Neural cell (in vitro differentiated cells): ENCODE measurements at regions not wholly inside any gene's neighbourhood (a gene's known extent, or its start where the extent isn't known, plus 50 kb on each side); places are given as distances from the start of the nearest gene placed in this dataset.

Experiments used
- H2AFZ ChIP-seq: fragments of 200-600, 300-800 bp; sonication (generic), shearing (Covaris generic); 2 replicates; pipeline ENCODE4 v1.6.0; 2014; ENCODE audit warnings: low read depth, mild to moderate bottlenecking, antibody characterized with exemption, low read length, moderate library complexity
- H3F3A ChIP-seq: fragments of 200-600 bp; shearing (Covaris generic); 2 replicates; pipeline ENCODE4 v1.6.1; 2016; ENCODE audit warnings: mild to moderate bottlenecking, moderate library complexity, mixed read lengths, antibody characterized with exemption, low read length; ENCODE audit not compliant: insufficient read depth, poor library complexity, severe bottlenecking
- H3K27ac ChIP-seq: fragments of 200-600, 300-800 bp; sonication (generic), shearing (Covaris generic); 2 replicates; pipeline ENCODE4 v1.5.1; 2014; ENCODE audit warnings: mild to moderate bottlenecking, low read length, moderate library complexity
- H3K27me3 ChIP-seq: fragments of 300-800, 200-600 bp; sonication (generic), shearing (Covaris generic); 2 replicates; pipeline ENCODE4 v1.6.0; 2014; ENCODE audit warnings: mild to moderate bottlenecking, low read depth, low read length, moderate library complexity; ENCODE audit not compliant: insufficient read depth
- H3K36me3 ChIP-seq: fragments of 300-800, 200-600 bp; sonication (generic), shearing (Covaris generic); 2 replicates; pipeline ENCODE4 v1.5.1; 2014; ENCODE audit warnings: mild to moderate bottlenecking, antibody characterized with exemption, low read length, moderate library complexity; ENCODE audit not compliant: insufficient read depth
- H3K4me2 ChIP-seq: fragments of 300-800, 200-600 bp; sonication (generic), shearing (Covaris generic); 2 replicates; pipeline ENCODE4 v1.6.0; 2014; ENCODE audit warnings: mild to moderate bottlenecking, low read length
- H3K4me3 ChIP-seq: fragments of 300-800, 200-600 bp; sonication (generic), shearing (Covaris generic); 2 replicates; pipeline ENCODE4 v1.5.1; 2014; ENCODE audit warnings: mild to moderate bottlenecking, low read length, moderate library complexity
- H3K79me2 ChIP-seq: fragments of 200-600 bp; shearing (Covaris generic); replicated peaks from 2 replicates; pipeline ENCODE4 v1.6.0; 2014; ENCODE audit warnings: mild to moderate bottlenecking, low read length, moderate library complexity; ENCODE audit not compliant: insufficient read depth
- H3K9ac ChIP-seq: fragments of 300-800, 200-600 bp; sonication (generic), shearing (Covaris generic); 2 replicates; pipeline ENCODE4 v1.6.1; 2016; ENCODE audit warnings: mild to moderate bottlenecking, low read length, mixed read lengths
- H3K9me2 ChIP-seq: fragments of 200-600 bp; shearing (Covaris generic); 2 replicates; pipeline ENCODE4 v1.6.1; 2016; ENCODE audit warnings: mild to moderate bottlenecking, low read length, mixed read lengths; ENCODE audit not compliant: insufficient read depth
- H3K9me3 ChIP-seq: fragments of 200-600, 300-800 bp; sonication (generic), shearing (Covaris generic); 2 replicates; pipeline ENCODE4 v1.6.1; 2016; ENCODE audit warnings: mild to moderate bottlenecking, mixed run types, low read length, moderate library complexity, mixed read lengths
- H4K20me1 ChIP-seq: fragments of 200-600 bp; shearing (Covaris generic); 2 replicates; pipeline ENCODE4 v1.6.1; 2016; ENCODE audit warnings: mild to moderate bottlenecking, mixed run types; ENCODE audit not compliant: insufficient read depth
- EP300 ChIP-seq: fragments of 450-650 bp; conservative IDR thresholded peaks from 2 replicates; pipeline ENCODE4 v1.6.1; 2014; ENCODE audit warnings: antibody characterized with exemption, mild to moderate bottlenecking, moderate library complexity; ENCODE audit not compliant: poor library complexity, severe bottlenecking
- EZH2 ChIP-seq: fragments of 200-600, 300-800 bp; shearing (Covaris generic), sonication (generic); IDR thresholded peaks from 2 replicates; pipeline ENCODE4 v1.6.1; 2014; ENCODE audit warnings: antibody characterized with exemption, low read length, borderline replicate concordance, mild to moderate bottlenecking; ENCODE audit not compliant: insufficient read depth, poor library complexity, severe bottlenecking
- MXI1 ChIP-seq: fragments of 450-650 bp; conservative IDR thresholded peaks from 2 replicates; pipeline ENCODE4 v1.6.1; 2014; ENCODE audit warnings: antibody characterized with exemption, mild to moderate bottlenecking; ENCODE audit not compliant: poor library complexity, severe bottlenecking
- POLR2AphosphoS5 ChIP-seq: IDR thresholded peaks from 2 replicates; pipeline ENCODE4 v1.6.1; 2012
- RAD21 ChIP-seq: fragments of 450-650 bp; conservative IDR thresholded peaks from 2 replicates; pipeline ENCODE4 v1.6.1; 2014; ENCODE audit warnings: antibody characterized with exemption, mild to moderate bottlenecking, moderate library complexity
- SMC3 ChIP-seq: fragments of 450-650 bp; conservative IDR thresholded peaks from 2 replicates; pipeline ENCODE4 v1.6.1; 2014; ENCODE audit warnings: antibody characterized with exemption, mild to moderate bottlenecking, moderate library complexity; ENCODE audit not compliant: poor library complexity
- TAF1 ChIP-seq: IDR thresholded peaks from 2 replicates; pipeline ENCODE4 v1.6.1; 2012; ENCODE audit warnings: low read depth
- TF ChIP-seq, protein P1 (sequence below): fragments of 450-650 bp; IDR thresholded peaks from 2 replicates; pipeline ENCODE4 v1.5.1; 2014; ENCODE audit warnings: antibody characterized with exemption, mild to moderate bottlenecking, moderate library complexity; ENCODE audit not compliant: poor library complexity, severe bottlenecking
- TF ChIP-seq, protein P2 (sequence below): IDR thresholded peaks from 2 replicates; pipeline ENCODE4 v1.6.1; 2012; ENCODE audit warnings: borderline replicate concordance

DNA sequence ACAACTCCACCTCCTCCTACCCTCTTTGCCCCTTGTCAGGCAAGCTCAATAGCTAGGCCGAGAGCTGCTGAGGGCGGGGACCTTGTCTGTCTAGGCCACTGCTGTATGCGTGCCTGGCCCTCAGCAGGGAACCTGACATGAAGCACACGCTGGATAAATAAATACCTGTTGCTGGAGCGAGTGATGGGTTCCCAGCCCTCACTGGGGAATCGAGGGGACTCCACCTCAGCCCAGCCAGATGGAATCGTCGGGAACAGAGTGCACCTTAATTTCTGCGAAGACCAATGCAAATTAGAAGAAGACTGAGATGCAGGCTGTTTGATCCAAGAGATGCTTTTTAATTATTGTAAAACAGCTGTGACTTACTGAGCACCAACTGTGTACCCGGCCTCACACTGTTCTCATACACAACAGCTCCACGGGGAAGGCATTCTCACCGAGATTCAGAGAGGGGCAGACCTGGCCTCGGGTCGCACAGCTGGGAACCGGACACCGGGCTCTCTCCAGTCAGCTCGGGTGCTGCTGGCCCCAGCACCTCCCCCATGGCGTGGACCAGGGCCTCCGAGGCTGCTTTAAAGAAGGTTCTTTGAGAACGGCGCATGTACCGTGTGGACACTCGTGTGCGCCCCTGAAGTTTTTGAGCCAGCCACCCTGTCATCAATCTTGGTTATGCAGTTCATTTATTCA, 109.7 kb upstream of the IER5L start:
- TF ChIP-seq RAD21 (no peak), EZH2 (no peak), TAF1 (no peak), POLR2AphosphoS5 (no peak), SMC3 (no peak)
- TF ChIP-seq, protein P1, sequence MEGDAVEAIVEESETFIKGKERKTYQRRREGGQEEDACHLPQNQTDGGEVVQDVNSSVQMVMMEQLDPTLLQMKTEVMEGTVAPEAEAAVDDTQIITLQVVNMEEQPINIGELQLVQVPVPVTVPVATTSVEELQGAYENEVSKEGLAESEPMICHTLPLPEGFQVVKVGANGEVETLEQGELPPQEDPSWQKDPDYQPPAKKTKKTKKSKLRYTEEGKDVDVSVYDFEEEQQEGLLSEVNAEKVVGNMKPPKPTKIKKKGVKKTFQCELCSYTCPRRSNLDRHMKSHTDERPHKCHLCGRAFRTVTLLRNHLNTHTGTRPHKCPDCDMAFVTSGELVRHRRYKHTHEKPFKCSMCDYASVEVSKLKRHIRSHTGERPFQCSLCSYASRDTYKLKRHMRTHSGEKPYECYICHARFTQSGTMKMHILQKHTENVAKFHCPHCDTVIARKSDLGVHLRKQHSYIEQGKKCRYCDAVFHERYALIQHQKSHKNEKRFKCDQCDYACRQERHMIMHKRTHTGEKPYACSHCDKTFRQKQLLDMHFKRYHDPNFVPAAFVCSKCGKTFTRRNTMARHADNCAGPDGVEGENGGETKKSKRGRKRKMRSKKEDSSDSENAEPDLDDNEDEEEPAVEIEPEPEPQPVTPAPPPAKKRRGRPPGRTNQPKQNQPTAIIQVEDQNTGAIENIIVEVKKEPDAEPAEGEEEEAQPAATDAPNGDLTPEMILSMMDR, result no peak
- no peak overlapping the region for H3K27ac ChIP-seq
- H3K4me3 ChIP-seq, result no peak overlapping the region
- H3K9me3 ChIP-seq, result no peaks in the 10 kb centered on the region
- H3K4me2 ChIP-seq, result no peak overlapping the region
- H2AFZ ChIP-seq, result no peak overlapping the region
- no peaks in the 10 kb centered on the region for H3K9me2 ChIP-seq
- H4K20me1 ChIP-seq, result no peaks in the 10 kb centered on the region
- no peak overlapping the region for H3K9ac ChIP-seq
- no peaks in the 10 kb centered on the region for H3K79me2 ChIP-seq
- no peaks in the 10 kb centered on the region for H3K27me3 ChIP-seq
- H3F3A ChIP-seq, result no peaks in the 10 kb centered on the region
- H3K36me3 ChIP-seq, result no peaks in the 10 kb centered on the region

DNA sequence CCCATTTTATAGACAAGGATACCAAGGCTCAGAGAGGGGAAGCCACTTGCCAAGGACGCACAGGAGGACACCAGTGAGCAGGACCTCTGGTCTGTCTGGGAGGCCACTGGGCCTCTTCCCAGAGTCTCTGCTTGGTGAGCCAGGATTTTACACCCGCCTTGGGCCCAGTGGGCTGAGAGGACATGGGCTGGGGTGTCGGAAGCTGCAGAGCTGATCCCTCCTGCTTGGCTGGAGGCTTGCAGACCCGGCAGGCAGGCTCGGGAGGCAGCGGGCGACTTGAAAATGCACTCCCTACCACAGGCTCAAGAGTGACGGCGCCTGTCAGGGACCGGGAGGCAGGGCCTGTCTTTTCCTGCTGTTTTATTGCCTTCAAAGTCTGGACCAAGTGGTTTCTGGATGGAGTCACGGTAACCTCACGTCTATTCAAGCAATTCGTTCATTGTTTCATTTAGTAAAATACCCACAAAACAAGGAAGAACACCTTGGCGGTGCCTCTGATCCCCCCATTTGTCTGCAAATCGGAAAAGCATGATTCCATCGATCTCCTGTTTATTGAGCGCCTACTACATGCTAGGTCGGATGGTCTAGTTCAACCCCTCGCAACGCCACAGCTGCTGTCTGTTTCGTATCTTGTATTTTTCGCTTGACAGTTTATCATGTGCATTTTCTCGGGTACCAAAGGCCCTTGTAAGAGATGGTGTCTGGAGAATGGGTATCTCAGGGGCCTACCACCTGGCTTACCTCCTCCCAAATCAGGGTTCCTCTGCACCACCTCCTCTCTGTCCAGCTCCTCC, 108.1 kb upstream of the IER5L start:
- no peaks in the 10 kb centered on the region for H3F3A ChIP-seq
- no peak overlapping the region for H3K4me3 ChIP-seq
- no peaks in the 10 kb centered on the region for H3K9me2 ChIP-seq
- no peak overlapping the region for H2AFZ ChIP-seq
- TF ChIP-seq SMC3, result no peak
- TF ChIP-seq RAD21, result no peak
- no peak for TF ChIP-seq EP300
- TF ChIP-seq POLR2AphosphoS5, result no peak
- TF ChIP-seq, protein P1, result no peak
- H4K20me1 ChIP-seq, result no peaks in the 10 kb centered on the region
- no peaks in the 10 kb centered on the region for H3K79me2 ChIP-seq
- H3K4me2 ChIP-seq, result no peak overlapping the region
- no peak overlapping the region for H3K9ac ChIP-seq
- no peak overlapping the region for H3K27ac ChIP-seq
- no peaks in the 10 kb centered on the region for H3K27me3 ChIP-seq
- H3K36me3 ChIP-seq, result no peaks in the 10 kb centered on the region
- H3K9me3 ChIP-seq, result no peaks in the 10 kb centered on the region

DNA sequence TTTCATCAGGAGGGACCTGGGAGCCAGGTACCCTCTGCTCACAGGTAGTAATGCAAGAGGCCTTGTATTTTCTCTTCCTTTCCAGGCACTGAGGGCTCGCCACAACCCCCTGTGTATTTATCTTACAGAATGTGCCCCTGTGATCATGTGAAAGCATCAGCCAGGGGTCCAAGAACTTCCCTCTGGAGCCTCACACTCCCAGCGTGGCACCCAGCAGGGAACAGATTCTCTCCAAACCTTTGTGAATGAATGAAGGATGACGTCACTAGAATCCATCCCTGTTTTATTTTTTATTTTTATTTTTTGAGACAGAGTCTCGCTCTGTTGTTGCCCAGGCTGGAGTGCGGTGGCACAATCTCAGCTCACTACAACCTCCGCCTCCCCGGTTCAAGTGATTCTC, 107.3 kb upstream of the IER5L start:
- H3K4me2 ChIP-seq, result no peak overlapping the region
- no peaks in the 10 kb centered on the region for H3K9me2 ChIP-seq
- H3K36me3 ChIP-seq, result no peaks in the 10 kb centered on the region
- H3F3A ChIP-seq, result no peaks in the 10 kb centered on the region
- no peak overlapping the region for H2AFZ ChIP-seq
- H3K79me2 ChIP-seq, result no peaks in the 10 kb centered on the region
- TF ChIP-seq SMC3 (no peak), POLR2AphosphoS5 (no peak), EP300 (no peak), EZH2 (no peak), TAF1 (no peak), MXI1 (no peak), RAD21 (no peak)
- TF ChIP-seq, protein P2, sequence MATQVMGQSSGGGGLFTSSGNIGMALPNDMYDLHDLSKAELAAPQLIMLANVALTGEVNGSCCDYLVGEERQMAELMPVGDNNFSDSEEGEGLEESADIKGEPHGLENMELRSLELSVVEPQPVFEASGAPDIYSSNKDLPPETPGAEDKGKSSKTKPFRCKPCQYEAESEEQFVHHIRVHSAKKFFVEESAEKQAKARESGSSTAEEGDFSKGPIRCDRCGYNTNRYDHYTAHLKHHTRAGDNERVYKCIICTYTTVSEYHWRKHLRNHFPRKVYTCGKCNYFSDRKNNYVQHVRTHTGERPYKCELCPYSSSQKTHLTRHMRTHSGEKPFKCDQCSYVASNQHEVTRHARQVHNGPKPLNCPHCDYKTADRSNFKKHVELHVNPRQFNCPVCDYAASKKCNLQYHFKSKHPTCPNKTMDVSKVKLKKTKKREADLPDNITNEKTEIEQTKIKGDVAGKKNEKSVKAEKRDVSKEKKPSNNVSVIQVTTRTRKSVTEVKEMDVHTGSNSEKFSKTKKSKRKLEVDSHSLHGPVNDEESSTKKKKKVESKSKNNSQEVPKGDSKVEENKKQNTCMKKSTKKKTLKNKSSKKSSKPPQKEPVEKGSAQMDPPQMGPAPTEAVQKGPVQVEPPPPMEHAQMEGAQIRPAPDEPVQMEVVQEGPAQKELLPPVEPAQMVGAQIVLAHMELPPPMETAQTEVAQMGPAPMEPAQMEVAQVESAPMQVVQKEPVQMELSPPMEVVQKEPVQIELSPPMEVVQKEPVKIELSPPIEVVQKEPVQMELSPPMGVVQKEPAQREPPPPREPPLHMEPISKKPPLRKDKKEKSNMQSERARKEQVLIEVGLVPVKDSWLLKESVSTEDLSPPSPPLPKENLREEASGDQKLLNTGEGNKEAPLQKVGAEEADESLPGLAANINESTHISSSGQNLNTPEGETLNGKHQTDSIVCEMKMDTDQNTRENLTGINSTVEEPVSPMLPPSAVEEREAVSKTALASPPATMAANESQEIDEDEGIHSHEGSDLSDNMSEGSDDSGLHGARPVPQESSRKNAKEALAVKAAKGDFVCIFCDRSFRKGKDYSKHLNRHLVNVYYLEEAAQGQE, result no peak
- TF ChIP-seq, protein P1, result no peak
- no peaks in the 10 kb centered on the region for H3K9me3 ChIP-seq
- no peak overlapping the region for H3K9ac ChIP-seq
- H3K27me3 ChIP-seq, result no peaks in the 10 kb centered on the region
- no peaks in the 10 kb centered on the region for H4K20me1 ChIP-seq
- H3K27ac ChIP-seq, result no peak overlapping the region
- H3K4me3 ChIP-seq, result no peak overlapping the region
